ENCODE measurements at regions not wholly inside any gene's neighbourhood (a gene's known extent, or its start where the extent isn't known, plus 50 kb on each side); places are given as distances from the start of the nearest gene placed in this dataset.

- DNase-seq (ENCODE audit: low read depth) = no peak
Measured at GRCh38 chr4:181503687-181504390, 739.4 kb upstream of the TENM3 start.

- no peak for DNase-seq (ENCODE audit: low read depth)
Measured at GRCh38 chr4:181504924-181505323, 738.3 kb upstream of the TENM3 start.

DNA sequence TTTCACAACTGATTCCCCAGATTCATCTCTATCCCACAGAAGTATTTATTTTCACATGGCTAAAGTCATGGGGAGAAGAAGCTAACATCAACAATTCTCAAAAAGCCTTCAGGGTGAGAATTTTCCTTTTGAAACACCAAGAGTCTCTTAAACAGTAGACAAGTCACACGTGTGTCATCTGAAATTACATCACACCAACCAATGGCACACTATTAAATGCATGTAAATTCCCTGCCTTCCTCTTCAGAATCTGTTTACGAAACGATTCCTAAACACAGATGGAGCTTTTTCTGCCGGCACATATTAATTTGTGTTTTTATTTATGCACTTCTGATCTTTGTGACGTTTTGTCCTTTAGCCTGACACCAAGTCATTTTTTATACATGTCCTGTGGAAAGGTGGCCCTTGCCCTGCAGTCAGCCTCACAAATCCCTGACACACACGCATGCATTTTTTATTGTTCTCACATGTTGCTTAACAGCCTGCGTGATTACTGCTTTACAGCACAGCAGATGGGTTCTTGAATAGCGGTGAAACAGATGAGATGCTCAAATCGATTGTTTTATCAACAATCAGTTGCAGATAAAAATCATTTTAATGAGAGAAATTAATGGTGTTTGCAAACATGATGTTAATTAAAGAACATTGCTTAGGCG, 735.9 kb upstream of the TENM3 start:
- DNase-seq (ENCODE audit: low read depth) = no peak

DNA sequence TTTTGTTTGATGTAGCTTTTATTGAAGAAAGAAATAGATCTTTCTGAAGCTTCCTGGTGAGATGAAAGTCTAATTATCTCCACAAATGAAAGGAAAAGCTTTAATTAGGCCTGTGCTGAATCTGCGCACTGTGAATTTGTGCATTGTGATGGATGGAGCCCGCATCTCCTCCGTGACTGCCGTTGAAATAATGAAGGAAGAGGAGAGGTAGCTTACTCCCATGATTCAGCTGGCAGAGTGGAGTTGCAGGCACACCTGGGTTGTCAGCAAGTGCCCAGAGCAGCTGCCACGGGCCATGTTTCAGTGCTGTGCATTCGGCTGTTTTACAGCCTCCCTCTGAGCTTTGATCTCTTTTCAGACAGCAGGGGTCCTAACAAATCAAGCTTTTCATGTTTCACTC, 735.3 kb upstream of the TENM3 start:
- DNase-seq (ENCODE audit: low read depth) = no peak

- DNase-seq (ENCODE audit: low read depth) = no peak
Measured at GRCh38 chr4:181508601-181509000, 734.6 kb upstream of the TENM3 start.

DNA sequence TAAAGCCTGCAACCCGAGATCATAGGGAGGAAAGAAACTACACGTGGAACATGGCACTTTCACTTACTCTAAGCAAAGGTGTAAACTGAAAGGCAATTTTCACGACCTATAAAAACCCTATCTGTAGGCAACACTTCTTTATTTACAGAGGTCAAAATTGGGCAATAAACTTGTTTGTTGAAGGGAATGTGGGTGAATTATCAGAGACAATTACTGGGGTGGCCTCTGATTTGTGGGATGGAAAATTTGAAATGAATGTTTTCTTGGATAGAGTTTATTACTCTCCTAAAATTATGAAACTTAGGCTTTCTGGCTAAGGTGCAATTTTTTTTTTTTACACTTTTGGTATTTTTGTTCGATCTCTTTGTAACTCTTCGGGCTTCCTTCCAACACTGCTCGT, 734.1 kb upstream of the TENM3 start:
- no peak for DNase-seq (ENCODE audit: low read depth)

DNA sequence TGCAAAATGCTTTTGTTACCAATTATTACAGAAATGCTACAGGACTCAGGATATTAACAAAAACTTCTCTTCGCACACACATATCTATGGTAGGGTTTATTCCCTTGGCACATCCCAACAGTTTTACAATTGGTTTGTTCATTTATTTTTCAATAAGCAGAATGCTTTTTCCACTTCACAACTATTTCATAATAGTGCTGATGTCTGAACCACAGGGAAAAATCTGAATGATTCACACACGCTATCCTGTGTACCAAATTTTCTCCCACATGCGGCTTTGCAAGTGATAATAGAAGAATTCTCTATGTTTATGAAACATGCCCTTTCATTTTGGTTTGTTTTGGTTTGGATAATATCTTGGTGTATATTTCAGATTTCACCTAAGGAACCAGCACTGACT, 725.7 kb upstream of the TENM3 start:
- DNase-seq (ENCODE audit: low read depth) = no peak

- no peak for DNase-seq (ENCODE audit: low read depth)
Measured at GRCh38 chr4:181520790-181521189, 722.4 kb upstream of the TENM3 start.

- no peak for DNase-seq (ENCODE audit: low read depth)
Measured at GRCh38 chr4:181523973-181524372, 719.2 kb upstream of the TENM3 start.

DNA sequence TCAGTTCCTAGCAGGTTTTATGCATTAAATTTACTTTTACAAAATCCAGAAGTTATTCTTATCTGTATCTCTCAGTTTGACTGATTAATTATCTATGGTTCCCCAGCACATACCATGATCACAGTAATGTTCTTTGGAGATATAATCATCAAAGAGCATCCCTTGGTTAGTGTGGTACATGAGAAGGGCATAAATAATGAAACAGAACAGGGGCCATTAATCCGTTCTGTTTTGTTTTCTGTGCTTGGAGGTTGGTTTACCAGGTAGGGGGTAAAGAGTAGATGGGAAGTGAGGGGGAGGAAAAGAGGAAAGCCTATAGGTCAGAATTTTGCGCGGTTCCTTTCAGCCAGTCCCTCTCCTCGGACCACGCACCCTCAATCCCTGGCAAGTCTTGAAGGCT, 718.7 kb upstream of the TENM3 start:
- no peak for DNase-seq (ENCODE audit: low read depth)

DNA sequence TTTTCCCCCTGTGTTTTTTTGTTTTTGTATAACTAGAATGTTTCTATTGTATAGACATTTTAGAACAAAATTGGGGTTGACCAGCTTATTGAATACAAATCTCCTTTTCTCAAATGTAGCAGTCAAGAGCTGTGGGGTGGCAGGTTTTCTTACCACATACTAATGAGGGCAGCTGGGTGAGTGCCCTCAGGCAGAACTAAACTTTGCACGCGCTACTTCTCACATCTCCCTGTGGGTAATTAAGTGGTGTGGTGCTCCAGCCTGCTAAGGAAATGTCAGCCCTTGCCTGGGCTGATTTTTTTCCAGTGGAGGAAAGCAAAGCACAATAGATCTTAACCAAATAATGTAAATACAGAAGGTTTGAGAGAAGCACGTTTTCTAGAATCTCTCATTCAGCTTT, 717.6 kb upstream of the TENM3 start:
- no peak for DNase-seq (ENCODE audit: low read depth)

DNA sequence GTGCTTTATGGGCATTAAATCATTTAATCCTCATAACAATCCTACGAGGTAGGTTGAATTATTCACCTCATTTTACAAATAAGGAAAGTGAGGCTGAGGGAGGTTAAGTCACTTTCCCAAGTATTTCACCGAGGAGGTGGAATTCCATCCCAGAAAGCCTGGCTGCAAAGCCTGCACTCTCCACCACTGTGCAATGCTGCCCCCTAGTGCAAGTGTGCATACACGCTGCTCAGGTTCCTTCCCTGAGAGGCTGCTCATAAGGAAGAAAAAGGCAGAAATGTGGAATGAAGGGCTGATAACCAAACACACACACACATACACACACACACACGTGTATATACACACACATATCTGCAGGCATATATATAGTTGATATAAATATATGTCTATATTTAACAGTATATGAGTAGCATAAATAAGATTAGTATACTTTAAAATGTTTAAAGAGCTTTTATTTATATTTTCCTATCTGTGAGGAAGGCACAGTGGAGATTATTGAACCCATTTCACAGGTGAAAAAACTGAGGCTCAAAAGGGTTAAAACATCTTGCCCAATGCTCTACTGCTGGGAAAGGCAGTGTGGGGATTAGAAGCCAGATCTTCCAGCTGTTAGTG, 714.5 kb upstream of the TENM3 start:
- DNase-seq (ENCODE audit: low read depth) = no peak

DNA sequence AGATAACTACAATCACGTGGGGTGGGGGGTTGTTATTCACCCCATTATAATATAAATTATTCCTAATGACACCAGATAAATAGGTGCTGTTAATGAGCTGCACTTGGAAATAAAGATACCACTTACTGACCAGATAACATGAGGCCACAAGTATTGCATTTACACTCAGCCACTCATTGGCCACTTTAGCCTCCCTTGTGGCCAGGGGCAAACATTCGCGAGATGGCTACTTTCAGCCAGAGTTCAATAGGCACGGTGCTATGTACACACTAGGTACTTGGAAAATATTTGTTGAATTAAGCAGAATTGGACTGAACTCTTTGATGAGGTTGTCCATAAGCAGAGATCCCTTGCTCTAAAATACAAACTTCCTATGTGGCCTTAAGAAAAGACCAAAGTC, 713.7 kb upstream of the TENM3 start:
- DNase-seq (ENCODE audit: low read depth) = no peak

DNA sequence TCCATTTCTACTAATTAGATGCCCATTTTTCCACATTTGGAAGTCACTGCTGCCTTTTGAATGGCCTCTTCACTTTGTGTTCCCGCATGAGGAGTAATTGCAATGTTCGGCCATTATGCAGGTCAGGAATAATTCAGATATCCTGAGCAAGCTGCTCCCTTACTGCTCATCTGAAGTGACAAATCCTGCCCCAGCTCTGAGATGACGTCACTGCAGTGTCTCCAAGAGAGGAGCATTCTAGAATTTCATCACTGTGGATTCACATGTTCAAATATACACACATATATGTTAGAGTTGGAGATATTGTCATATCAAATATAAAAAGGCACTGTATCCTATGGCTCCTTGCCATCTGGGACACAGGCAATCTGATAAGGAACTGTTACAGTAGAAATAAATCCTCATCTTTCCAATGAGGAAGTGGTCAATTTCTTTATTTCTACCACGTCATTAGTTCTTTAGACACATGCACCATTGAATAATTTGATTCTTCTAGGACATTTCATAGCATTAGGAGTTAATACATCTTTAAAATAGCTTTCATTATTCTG, 706.9 kb upstream of the TENM3 start:
- no peak for DNase-seq (ENCODE audit: low read depth)

DNA sequence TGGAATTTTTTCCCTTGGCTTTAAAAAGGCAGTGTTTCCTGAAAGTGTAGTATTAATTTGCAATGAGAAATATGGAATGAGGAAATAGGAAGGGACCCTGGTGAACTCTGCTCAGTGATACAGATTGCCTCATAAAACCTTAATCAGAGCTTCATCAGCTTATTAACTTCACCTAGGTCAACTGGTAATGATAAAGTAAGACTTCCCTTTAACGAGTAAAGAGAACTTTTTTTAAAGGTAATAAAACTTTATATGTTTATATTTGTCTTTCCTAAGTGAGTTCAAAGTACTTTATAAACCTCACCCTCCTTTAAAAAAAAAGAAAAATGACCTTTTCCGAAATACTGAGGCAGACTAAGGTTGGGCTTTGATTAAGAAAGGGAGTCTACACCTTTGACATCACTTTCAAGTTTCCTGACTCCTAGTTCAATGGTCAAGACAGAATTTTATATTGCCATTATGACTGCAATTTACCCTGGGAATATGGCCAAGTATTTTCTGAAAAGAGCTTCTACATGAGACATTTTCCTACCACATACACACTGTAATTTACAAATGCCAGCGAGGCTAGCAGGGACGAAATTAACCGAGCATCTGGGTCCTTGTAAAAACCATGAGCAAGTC, 706.3 kb upstream of the TENM3 start:
- no peak for DNase-seq (ENCODE audit: low read depth)

DNA sequence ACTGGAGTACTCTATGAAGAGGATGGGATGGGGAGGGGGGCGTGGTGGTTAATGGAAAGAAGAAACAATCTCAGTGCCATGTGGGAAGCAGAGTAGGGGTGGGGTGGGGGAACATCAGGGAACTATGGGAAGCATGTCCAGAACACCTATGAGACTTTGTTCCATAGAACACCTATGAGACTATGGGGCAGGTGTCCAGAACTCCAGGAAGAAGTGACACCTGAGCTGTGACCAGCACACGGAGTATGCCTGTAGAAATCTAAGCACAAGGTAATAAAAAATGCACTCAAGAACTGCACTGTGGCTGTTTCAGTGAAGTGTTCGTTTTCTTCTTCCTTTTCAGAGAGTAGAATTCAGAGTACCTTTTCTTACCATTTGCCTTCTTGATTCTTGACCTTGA, 704.8 kb upstream of the TENM3 start:
- no peak for DNase-seq (ENCODE audit: low read depth)

- DNase-seq (ENCODE audit: low read depth) = no peak
Measured at GRCh38 chr4:181541396-181541795, 701.8 kb upstream of the TENM3 start.

GRCh38 chr4:181548873-181549575, 694.2 kb upstream of the TENM3 start:
- no peak for DNase-seq (ENCODE audit: low read depth)

DNA sequence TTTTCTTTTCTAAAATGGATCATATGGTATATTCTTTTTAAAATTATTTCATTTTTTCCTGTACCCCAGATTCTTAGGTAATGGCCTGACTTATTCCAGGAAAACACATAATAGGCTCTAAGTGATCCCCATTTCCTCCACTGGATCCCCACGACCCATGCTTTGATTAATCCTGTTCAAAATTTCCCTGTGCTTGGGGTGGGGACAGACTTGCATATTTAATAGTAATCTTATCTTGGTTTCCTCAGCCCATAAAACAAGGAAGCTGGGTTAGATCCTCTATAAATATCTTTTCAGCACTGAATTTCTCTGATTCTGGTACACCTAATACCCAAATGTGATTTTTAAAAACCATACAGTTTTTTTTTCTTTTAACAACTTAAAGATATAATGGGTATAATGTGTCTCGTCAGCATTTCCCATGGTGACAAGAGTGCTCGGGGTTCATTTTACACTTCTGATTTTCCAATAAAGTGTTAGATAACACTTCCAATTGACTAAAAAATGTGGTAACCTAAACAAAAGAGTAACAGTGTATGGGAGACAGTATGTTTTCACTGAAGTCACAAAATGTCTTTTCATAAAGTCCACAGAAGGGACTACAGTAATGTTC, 693.5 kb upstream of the TENM3 start:
- DNase-seq (ENCODE audit: low read depth) = no peak

GRCh38 chr4:181550381-181550780, 692.8 kb upstream of the TENM3 start:
- no peak for DNase-seq (ENCODE audit: low read depth)

- no peak for DNase-seq (ENCODE audit: low read depth)
Measured at GRCh38 chr4:181559637-181560036, 683.6 kb upstream of the TENM3 start.

DNA sequence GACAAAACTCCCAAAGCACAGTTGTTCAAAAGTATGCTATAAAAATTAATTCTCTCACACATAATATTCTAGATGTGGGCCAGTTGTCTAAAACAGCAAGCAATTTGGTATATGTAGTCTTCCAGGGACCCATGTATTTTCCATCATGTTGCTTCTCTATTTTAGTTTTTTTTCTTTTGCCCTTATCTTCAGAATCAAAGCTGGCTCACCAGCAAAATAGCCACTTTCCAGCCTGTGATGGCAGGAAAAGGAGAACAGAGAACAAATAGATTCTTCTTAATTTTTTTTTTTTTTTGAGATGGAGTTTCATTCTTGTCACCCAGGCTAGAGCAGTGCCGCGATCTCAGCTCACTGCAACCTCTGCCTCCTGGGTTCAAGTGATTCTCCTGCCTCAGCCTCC, 680.8 kb upstream of the TENM3 start:
- no peak for DNase-seq (ENCODE audit: low read depth)
